ENCODE measurements at regions not wholly inside any gene's neighbourhood (a gene's known extent, or its start where the extent isn't known, plus 50 kb on each side); places are given as distances from the start of the nearest gene placed in this dataset.
"Not testable (repeated sequence)": the region's sequence is repeated elsewhere in the genome, so short reads cannot be mapped to it uniquely, and the experiment has no call there.

GRCh38 chr6:26720663-26721218, 61.2 kb upstream of the ZNF322 start:
- H3K27ac Mint-ChIP-seq; DNase-seq (ENCODE audit: low spot score); H3K36me3 Mint-ChIP-seq (ENCODE audit: low read depth); H3K9me3 Mint-ChIP-seq; H3K27me3 Mint-ChIP-seq (ENCODE audit: insufficient read depth); H3K4me1 Mint-ChIP-seq (ENCODE audit: low read depth); intact Hi-C loops (cut with micrococcal nuclease); H3K4me3 Mint-ChIP-seq: not testable (repeated sequence)

GRCh38 chr6:26730019-26730766, 70.6 kb upstream of the ZNF322 start:
- intact Hi-C loops (cut with micrococcal nuclease); DNase-seq (ENCODE audit: low spot score): not testable (repeated sequence)

GRCh38 chr6:26734776-26735472, 75.4 kb upstream of the ZNF322 start:
- H3K4me1 Mint-ChIP-seq (ENCODE audit: low read depth); DNase-seq (ENCODE audit: low spot score); H3K27me3 Mint-ChIP-seq (ENCODE audit: insufficient read depth); H3K27ac Mint-ChIP-seq; intact Hi-C loops (cut with micrococcal nuclease); H3K36me3 Mint-ChIP-seq (ENCODE audit: low read depth); H3K9me3 Mint-ChIP-seq; H3K4me3 Mint-ChIP-seq: not testable (repeated sequence)

More at GRCh38 chr6:26730019-26730766, 70.6 kb upstream of the ZNF322 start:
- not testable (repeated sequence) for H3K4me1 Mint-ChIP-seq (ENCODE audit: low read depth); H3K9me3 Mint-ChIP-seq; H3K4me3 Mint-ChIP-seq; H3K27ac Mint-ChIP-seq; H3K36me3 Mint-ChIP-seq (ENCODE audit: low read depth); H3K27me3 Mint-ChIP-seq (ENCODE audit: insufficient read depth)

GRCh38 chr6:26739811-26740210, 80.3 kb upstream of the ZNF322 start:
- no peak overlapping the region for H3K27ac Mint-ChIP-seq
- H3K36me3 Mint-ChIP-seq (ENCODE audit: low read depth), result peaks cover 2% of the 10 kb centered on the region
- no peak overlapping the region for H3K4me3 Mint-ChIP-seq
- H3K27me3 Mint-ChIP-seq (ENCODE audit: insufficient read depth), result peaks cover 19% of the 10 kb centered on the region
- H3K9me3 Mint-ChIP-seq, result peaks cover 13% of the 10 kb centered on the region
- no peak for DNase-seq (ENCODE audit: low spot score)
- no peaks in the 10 kb centered on the region for H3K4me1 Mint-ChIP-seq (ENCODE audit: low read depth)
- intact Hi-C loops (cut with micrococcal nuclease), result no loop called here

- no peak for DNase-seq (ENCODE audit: low spot score)
- peaks cover 2% of the 10 kb centered on the region for H3K36me3 Mint-ChIP-seq (ENCODE audit: low read depth)
- H3K4me1 Mint-ChIP-seq (ENCODE audit: low read depth), result no peaks in the 10 kb centered on the region
- H3K27me3 Mint-ChIP-seq (ENCODE audit: insufficient read depth), result peaks cover 34% of the 10 kb centered on the region
- intact Hi-C loops (cut with micrococcal nuclease), result no loop called here
- peaks cover 13% of the 10 kb centered on the region for H3K9me3 Mint-ChIP-seq
- H3K4me3 Mint-ChIP-seq, result no peak overlapping the region
- H3K27ac Mint-ChIP-seq, result no peak overlapping the region
Measured at GRCh38 chr6:26743157-26743821, 83.7 kb upstream of the ZNF322 start.

GRCh38 chr6:26743941-26744699, 84.6 kb upstream of the ZNF322 start:
- Mint-ChIP-seq H3K27ac (peak overlapping the region; percentile 40), H3K4me3 (no peak overlapping the region), H3K4me1 (ENCODE audit: low read depth) (no peaks in the 10 kb centered on the region), H3K27me3 (ENCODE audit: insufficient read depth) (peaks cover 34% of the 10 kb centered on the region), H3K36me3 (ENCODE audit: low read depth) (peaks cover 2% of the 10 kb centered on the region), H3K9me3 (peaks cover 13% of the 10 kb centered on the region)
- intact Hi-C loops (cut with micrococcal nuclease), result no loop called here
- DNase-seq (ENCODE audit: low spot score), result no peak

GRCh38 chr6:26744837-26745282, 85.3 kb upstream of the ZNF322 start:
- H3K36me3 Mint-ChIP-seq (ENCODE audit: low read depth); H3K4me1 Mint-ChIP-seq (ENCODE audit: low read depth); H3K27ac Mint-ChIP-seq; H3K4me3 Mint-ChIP-seq; H3K9me3 Mint-ChIP-seq; intact Hi-C loops (cut with micrococcal nuclease); DNase-seq (ENCODE audit: low spot score): not testable (repeated sequence)
- H3K27me3 Mint-ChIP-seq (ENCODE audit: insufficient read depth), result peaks cover 34% of the 10 kb centered on the region

- DNase-seq (ENCODE audit: low spot score); H3K4me3 Mint-ChIP-seq; H3K4me1 Mint-ChIP-seq (ENCODE audit: low read depth); intact Hi-C loops (cut with micrococcal nuclease); H3K9me3 Mint-ChIP-seq; H3K36me3 Mint-ChIP-seq (ENCODE audit: low read depth); H3K27ac Mint-ChIP-seq: not testable (repeated sequence)
- H3K27me3 Mint-ChIP-seq (ENCODE audit: insufficient read depth), result peaks cover 37% of the 10 kb centered on the region
Measured at GRCh38 chr6:26745964-26746363, 86.4 kb upstream of the ZNF322 start.

GRCh38 chr6:26749126-26749758, 89.7 kb upstream of the ZNF322 start:
- intact Hi-C loops (cut with micrococcal nuclease); H3K4me1 Mint-ChIP-seq (ENCODE audit: low read depth); H3K36me3 Mint-ChIP-seq (ENCODE audit: low read depth); H3K4me3 Mint-ChIP-seq; DNase-seq (ENCODE audit: low spot score); H3K27ac Mint-ChIP-seq; H3K9me3 Mint-ChIP-seq: not testable (repeated sequence)
- peaks cover 27% of the 10 kb centered on the region for H3K27me3 Mint-ChIP-seq (ENCODE audit: insufficient read depth)

- H3K27me3 Mint-ChIP-seq (ENCODE audit: insufficient read depth), result peaks cover 26% of the 10 kb centered on the region
- H3K4me1 Mint-ChIP-seq (ENCODE audit: low read depth); H3K36me3 Mint-ChIP-seq (ENCODE audit: low read depth); H3K4me3 Mint-ChIP-seq; DNase-seq (ENCODE audit: low spot score); H3K9me3 Mint-ChIP-seq; H3K27ac Mint-ChIP-seq; intact Hi-C loops (cut with micrococcal nuclease): not testable (repeated sequence)
Measured at GRCh38 chr6:26749759-26750126, 90.2 kb upstream of the ZNF322 start.

GRCh38 chr6:26754212-26754611, 94.7 kb upstream of the ZNF322 start:
- H3K36me3 Mint-ChIP-seq (ENCODE audit: low read depth), result no peaks in the 10 kb centered on the region
- no peaks in the 10 kb centered on the region for H3K9me3 Mint-ChIP-seq
- no peak overlapping the region for H3K27ac Mint-ChIP-seq
- H3K4me1 Mint-ChIP-seq (ENCODE audit: low read depth), result no peaks in the 10 kb centered on the region
- intact Hi-C loops (cut with micrococcal nuclease), result no loop called here
- H3K27me3 Mint-ChIP-seq (ENCODE audit: insufficient read depth), result peaks cover 19% of the 10 kb centered on the region
- H3K4me3 Mint-ChIP-seq, result no peak overlapping the region
- DNase-seq (ENCODE audit: low spot score), result no peak

GRCh38 chr6:26754801-26755200, 95.3 kb upstream of the ZNF322 start:
- H3K27ac Mint-ChIP-seq; DNase-seq (ENCODE audit: low spot score); intact Hi-C loops (cut with micrococcal nuclease); H3K9me3 Mint-ChIP-seq; H3K4me1 Mint-ChIP-seq (ENCODE audit: low read depth); H3K4me3 Mint-ChIP-seq; H3K36me3 Mint-ChIP-seq (ENCODE audit: low read depth): not testable (repeated sequence)
- peaks cover 19% of the 10 kb centered on the region for H3K27me3 Mint-ChIP-seq (ENCODE audit: insufficient read depth)

Data from activated T-helper 1 cell treated with anti-CD3 and anti-CD28 coated beads, Interleukin-12 subunit alpha, Interleukin-12 subunit beta, Interleukin-2, Interleukin-4 antibody, amounts not matched to agents 30 ng/mL and 10 ng/mL and 1 ng/mL, durations not matched to agents 14 hours and 24 hours and 36 hours (primary cell).